AG04449 (cell line): ENCODE measurements at regions not wholly inside any gene's neighbourhood (a gene's known extent, or its start where the extent isn't known, plus 50 kb on each side); places are given as distances from the start of the nearest gene placed in this dataset.

ENCODE experiments used
- CTCF ChIA-PET: fragments of 350-600 bp; formaldehyde crosslinking; extraction: SDS; loops from one replicate; lab custom pipeline; 2021; ENCODE audit warnings: antibody characterized with exemption; lab: Yijun Ruan, JAX
- POLR2A ChIA-PET: fragments of 400-600, 350-600 bp; formaldehyde crosslinking; extraction: SDS; loops from one replicate; lab custom pipeline; 2020; ENCODE audit warnings: antibody characterized with exemption, inconsistent platforms; lab: Yijun Ruan, JAX
- DNase-seq: peaks from one replicate; pipeline ENCODE4 v3.0.0-alpha.2; 2010; ENCODE audit warnings: low read depth, low spot score
- H3K4me3 ChIP-seq: 2 replicates; pipeline ENCODE4 v1.5.1; 2011; ENCODE audit warnings: low read depth, mild to moderate bottlenecking, control low read depth, low read length
- TF ChIP-seq, protein P1 (sequence below): IDR thresholded peaks from one replicate; pipeline ENCODE4 v1.5.1; 2011; ENCODE audit warnings: mild to moderate bottlenecking, moderate library complexity, low read length, control low read depth, inconsistent platforms; ENCODE audit not compliant: insufficient read depth; ENCODE audit errors: missing control alignments

DNA sequence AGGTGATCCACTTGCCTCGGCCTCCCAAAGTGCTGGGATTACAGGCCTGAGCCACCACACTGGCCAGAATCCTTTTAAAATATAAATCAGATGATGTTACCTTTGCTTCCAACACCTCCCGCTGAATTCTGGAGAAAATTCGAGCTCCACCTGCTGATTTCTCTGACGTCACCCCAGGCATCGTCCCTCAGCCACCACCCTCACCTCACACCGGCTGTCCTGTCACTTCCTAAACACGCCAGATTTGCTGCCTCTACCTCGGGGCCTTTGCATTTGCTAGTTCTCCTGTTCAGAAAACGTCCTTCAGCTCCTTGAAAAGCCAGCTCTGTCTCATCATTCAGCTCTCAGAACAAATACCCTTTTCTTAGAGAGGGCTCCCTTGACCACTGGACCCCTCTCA, 57.9 kb downstream of the FBXO2 start:
- ChIA-PET POLR2A (no interaction called here), CTCF (interaction anchor here (1.1 kb wide), 1 partner anchor 24 kb away, joined by 3 read pairs; no protein-coding TSS in a partner anchor)
- H3K4me3 ChIP-seq: no peak overlapping the region
- no peak for DNase-seq
- TF ChIP-seq, protein P1, sequence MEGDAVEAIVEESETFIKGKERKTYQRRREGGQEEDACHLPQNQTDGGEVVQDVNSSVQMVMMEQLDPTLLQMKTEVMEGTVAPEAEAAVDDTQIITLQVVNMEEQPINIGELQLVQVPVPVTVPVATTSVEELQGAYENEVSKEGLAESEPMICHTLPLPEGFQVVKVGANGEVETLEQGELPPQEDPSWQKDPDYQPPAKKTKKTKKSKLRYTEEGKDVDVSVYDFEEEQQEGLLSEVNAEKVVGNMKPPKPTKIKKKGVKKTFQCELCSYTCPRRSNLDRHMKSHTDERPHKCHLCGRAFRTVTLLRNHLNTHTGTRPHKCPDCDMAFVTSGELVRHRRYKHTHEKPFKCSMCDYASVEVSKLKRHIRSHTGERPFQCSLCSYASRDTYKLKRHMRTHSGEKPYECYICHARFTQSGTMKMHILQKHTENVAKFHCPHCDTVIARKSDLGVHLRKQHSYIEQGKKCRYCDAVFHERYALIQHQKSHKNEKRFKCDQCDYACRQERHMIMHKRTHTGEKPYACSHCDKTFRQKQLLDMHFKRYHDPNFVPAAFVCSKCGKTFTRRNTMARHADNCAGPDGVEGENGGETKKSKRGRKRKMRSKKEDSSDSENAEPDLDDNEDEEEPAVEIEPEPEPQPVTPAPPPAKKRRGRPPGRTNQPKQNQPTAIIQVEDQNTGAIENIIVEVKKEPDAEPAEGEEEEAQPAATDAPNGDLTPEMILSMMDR: no peak

DNA sequence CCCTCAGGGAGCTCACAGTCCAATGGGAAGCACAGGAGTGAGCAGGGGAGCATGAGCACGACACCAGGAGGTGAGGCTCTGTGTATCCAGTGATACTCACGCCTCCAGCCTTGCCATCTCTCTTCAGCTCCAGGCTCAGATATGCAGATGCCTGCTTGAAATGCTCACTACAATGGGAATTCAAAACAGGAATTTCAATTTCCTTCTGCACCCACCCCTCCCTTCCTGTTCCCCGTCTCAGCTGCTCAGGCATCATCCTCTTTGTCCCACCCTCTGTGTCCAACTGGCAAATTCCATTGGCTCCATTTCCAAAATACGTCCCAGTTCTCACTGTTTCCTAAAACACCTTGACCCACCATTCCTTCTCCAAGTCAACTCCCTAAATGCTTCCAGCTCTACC, 58.9 kb downstream of the FBXO2 start:
- H3K4me3 ChIP-seq: no peak overlapping the region
- CTCF ChIA-PET: interaction anchor here (0.7 kb wide), 1 partner anchor 28 kb away, joined by 3 read pairs; no protein-coding TSS in a partner anchor
- TF ChIP-seq, protein P1: no peak
- POLR2A ChIA-PET: no interaction called here
- no peak for DNase-seq

DNA sequence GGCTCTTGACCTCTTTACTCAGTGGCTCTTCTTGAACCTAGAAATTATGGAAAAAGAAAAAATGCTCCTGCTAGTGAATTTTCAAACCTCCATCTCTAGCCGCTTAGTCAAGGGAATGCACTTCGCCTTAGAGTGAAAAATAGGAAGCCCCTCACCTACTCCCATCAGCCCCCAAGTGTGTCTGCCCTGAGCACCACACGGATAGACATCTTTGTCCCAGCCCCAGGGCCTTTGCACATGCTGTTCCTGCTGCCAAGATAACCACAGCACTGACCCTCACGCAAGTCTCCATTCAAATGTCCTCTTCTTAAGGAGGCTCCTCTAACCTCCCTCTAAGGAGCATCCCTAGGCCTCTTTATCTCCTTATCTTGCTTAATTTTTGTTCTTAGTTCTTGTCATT, 59.6 kb downstream of the FBXO2 start:
- TF ChIP-seq, protein P1: no peak
- POLR2A ChIA-PET: no interaction called here
- CTCF ChIA-PET: interaction anchor here (0.7 to 1.4 kb wide), 2 partner anchors 27 to 353 kb away, joined by 3 read pairs; no protein-coding TSS in a partner anchor
- no peak for DNase-seq
- H3K4me3 ChIP-seq: no peak overlapping the region

DNA sequence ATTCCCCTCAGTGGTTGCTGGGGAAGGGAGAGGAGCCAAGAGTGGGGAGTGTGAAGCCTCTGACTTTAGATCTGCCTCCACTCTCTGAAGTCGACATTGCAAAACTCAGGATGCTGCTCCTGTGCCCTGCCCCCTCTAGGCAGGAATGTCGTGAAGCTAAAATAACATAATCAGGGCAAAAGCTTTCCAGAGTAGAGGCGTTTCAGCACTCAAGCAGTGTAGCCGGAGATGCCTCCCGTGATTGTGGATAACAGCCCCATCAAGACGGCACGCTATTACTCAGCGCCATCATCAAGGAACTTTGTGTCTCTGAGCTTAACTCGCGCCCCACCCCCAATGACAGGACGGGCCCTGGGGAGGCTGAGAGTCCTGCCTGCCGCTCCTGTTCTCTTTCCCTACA, 60.0 kb downstream of the FBXO2 start:
- DNase-seq: no peak
- H3K4me3 ChIP-seq: no peak overlapping the region
- ChIA-PET POLR2A (no interaction called here), CTCF (interaction anchor here (1.4 kb wide), 1 partner anchor 352 kb away, joined by 3 read pairs; no protein-coding TSS in a partner anchor)
- TF ChIP-seq, protein P1: no peak

DNA sequence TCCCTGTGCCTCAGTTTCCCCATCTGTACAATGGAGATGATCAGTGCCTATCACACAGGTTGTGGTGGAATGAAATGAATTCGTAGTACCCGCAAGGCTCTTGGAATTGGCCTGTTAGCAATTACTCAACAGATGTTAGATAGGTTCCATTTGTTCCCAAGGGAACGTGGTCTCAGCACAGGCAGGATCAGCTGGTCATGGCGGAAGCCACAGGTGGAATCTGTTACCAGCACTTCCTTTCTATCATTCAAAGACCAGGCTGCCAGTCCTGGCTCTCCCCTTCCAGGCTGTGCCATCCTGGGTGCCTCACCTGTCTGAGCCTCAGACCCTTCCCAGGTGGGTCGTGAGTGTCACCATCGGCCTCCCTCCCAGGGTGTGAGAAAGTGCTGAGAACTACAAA, 61.5 kb downstream of the FBXO2 start:
- no peak for DNase-seq
- TF ChIP-seq, protein P1: no peak
- no peak overlapping the region for H3K4me3 ChIP-seq
- POLR2A ChIA-PET: no interaction called here
- CTCF ChIA-PET: no interaction called here

DNA sequence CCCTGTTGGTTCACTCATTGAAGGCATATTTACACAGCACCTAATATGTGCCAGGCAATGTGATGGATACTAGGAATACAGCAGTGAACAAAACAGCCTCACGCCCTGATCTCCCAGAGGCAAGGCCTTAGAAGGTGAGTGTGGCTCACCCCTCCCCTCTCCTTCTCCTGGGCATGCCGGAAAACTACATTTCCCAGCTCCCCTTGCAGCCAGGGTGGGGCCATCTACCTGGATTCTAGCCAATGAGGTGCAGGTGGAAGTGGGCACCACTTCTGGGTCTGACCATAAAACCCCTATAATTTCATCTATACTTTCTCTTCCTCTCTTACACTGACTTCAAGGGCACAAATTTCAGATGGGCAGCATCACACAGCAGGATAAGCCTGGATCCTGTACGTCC, 63.8 kb downstream of the FBXO2 start:
- DNase-seq: no peak
- ChIA-PET CTCF (no interaction called here), POLR2A (no interaction called here)
- no peak overlapping the region for H3K4me3 ChIP-seq
- TF ChIP-seq, protein P1: no peak
